ENCODE measurements at regions not wholly inside any gene's neighbourhood (a gene's known extent, or its start where the extent isn't known, plus 50 kb on each side); places are given as distances from the start of the nearest gene placed in this dataset.

DNA sequence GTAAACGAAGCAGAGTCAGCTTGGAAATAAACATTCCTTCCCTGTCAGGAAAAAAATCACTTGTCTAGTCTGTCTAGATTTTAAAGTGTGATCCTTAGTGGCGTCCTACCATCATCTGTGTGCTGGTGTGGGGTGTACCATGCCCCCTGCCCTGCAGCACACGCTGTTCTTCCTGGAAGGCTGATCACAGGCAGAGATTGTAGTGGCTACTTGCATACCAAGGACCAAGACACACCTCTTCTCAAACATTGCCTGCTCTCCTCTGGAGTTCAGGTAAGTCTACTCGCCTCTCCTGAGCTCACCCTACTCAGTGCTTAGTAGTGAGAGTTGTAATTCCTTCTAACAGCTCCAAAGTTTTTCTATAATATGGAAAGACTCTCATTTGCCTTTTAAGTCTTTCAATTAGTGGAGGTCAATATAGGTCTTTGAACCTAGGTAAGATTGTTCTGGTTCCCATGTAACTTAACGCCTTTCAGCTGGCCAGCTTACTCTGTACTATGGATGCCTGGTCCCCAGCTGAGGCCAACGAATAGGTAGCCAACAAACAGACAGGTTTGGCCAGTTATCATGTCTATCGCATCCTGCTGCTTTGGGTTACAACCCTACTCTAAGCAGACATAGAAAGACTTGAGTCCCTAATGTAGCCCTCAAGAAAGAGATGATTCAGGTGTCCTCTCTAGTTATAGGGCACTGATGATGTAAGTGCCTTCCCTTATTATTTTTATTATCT is 55.4 kb downstream of the XCL1 start:
- Histone ChIP-seq H3K27me3 (ENCODE audit: control insufficient read depth, insufficient read depth, low read length) (no peaks in the 10 kb centered on the region), H3K4me3 (ENCODE audit: insufficient read depth, low read depth, low read length) (no peak overlapping the region), H3K36me3 (replicated peaks; ENCODE audit: control insufficient read depth, insufficient read depth, low read length) (no peaks in the 10 kb centered on the region)
- no peak for DNase-seq

DNA sequence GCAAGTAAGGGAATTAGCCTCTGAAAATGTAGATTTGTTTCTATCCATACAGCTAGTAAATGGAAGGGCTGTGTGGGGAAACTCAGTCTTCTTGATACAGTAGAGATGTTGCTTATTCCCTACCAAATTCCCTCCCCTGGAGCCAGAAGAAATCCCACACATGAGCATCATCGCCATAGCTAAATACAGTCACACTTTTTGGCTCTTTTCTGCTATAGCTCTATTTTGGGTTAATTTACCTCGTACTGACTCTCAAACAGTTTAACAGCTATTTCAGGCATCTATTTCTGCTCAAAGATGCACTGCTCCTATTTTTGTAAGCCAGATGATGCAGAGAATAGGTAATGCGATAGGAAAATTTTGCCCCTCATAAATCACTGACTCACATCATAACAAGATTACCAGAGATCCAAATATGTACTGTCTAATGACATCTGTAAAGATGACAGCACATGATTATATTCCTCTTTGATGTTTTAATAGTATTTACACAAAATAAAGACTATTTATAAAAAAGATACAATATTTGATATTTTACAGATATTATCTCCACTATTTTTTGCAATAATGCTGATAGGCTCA is 58.6 kb downstream of the XCL1 start:
- H3K4me3 ChIP-seq (ENCODE audit: insufficient read depth, low read depth, low read length), result no peak overlapping the region
- no peaks in the 10 kb centered on the region for H3K27me3 ChIP-seq (ENCODE audit: control insufficient read depth, insufficient read depth, low read length)
- no peaks in the 10 kb centered on the region for H3K36me3 ChIP-seq (replicated peaks; ENCODE audit: control insufficient read depth, insufficient read depth, low read length)
- DNase-seq, result no peak

- Histone ChIP-seq H3K4me3 (ENCODE audit: insufficient read depth, low read depth, low read length) (no peak overlapping the region), H3K27me3 (ENCODE audit: control insufficient read depth, insufficient read depth, low read length) (no peaks in the 10 kb centered on the region), H3K36me3 (replicated peaks; ENCODE audit: control insufficient read depth, insufficient read depth, low read length) (no peaks in the 10 kb centered on the region)
- no peak for DNase-seq
Observed at GRCh38 chr1:168636200-168636599, 59.8 kb downstream of the XCL1 start.

DNA sequence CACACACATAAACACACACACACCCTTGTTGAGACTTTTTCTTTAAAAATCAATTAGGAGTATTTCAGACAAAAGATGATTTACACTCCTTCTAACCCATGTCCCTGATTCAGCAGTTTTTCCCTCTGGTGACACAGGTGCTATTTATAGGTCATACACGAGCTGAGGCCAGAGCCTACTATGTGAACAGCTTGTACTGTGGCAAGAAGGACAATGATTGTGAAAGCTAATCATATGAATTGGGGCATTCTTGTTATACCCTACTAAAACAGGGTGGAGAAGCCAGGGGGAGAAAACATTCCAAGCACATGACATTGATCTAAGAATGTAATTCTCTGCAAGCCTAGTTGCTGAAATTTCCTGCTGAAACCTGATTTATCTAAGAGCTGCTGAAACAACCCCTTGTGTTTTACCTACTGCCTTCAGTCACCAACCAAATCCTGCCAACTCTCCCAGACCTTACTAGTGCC is 60.3 kb downstream of the XCL1 start:
- Histone ChIP-seq H3K4me3 (ENCODE audit: insufficient read depth, low read depth, low read length) (no peak overlapping the region), H3K27me3 (ENCODE audit: control insufficient read depth, insufficient read depth, low read length) (no peaks in the 10 kb centered on the region), H3K36me3 (replicated peaks; ENCODE audit: control insufficient read depth, insufficient read depth, low read length) (no peaks in the 10 kb centered on the region)
- no peak for DNase-seq

- Histone ChIP-seq H3K4me3 (ENCODE audit: insufficient read depth, low read depth, low read length) (no peak overlapping the region), H3K27me3 (ENCODE audit: control insufficient read depth, insufficient read depth, low read length) (no peaks in the 10 kb centered on the region), H3K36me3 (replicated peaks; ENCODE audit: control insufficient read depth, insufficient read depth, low read length) (no peaks in the 10 kb centered on the region)
- peak; percentile 33 for DNase-seq
Observed at GRCh38 chr1:168637350-168637991, 61.1 kb downstream of the XCL1 start.

- no peaks in the 10 kb centered on the region for H3K36me3 ChIP-seq (replicated peaks; ENCODE audit: control insufficient read depth, insufficient read depth, low read length)
- H3K4me3 ChIP-seq (ENCODE audit: insufficient read depth, low read depth, low read length), result no peak overlapping the region
- H3K27me3 ChIP-seq (ENCODE audit: control insufficient read depth, insufficient read depth, low read length), result no peaks in the 10 kb centered on the region
- no peak for DNase-seq
Observed at GRCh38 chr1:168638884-168639283, 62.5 kb downstream of the XCL1 start.

DNA sequence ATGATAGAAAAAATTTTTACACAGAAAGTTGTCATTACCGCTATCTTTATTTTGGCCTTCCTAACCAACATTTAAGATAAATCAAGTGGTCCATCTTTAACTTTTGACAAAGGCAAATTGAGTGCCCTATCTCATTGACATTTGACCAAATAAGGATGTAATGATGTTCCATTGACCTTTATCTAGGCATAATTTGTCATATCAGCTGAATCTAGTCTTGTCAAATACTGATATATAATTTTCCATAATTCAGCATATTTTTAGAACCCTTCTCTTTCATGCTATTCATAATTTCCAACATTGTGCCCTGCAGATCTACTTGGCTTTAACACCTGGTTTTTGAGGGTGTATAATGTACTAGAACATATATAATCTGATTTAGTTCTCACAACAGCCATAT is 63.8 kb downstream of the XCL1 start:
- H3K36me3 ChIP-seq (replicated peaks; ENCODE audit: control insufficient read depth, insufficient read depth, low read length), result no peaks in the 10 kb centered on the region
- no peaks in the 10 kb centered on the region for H3K27me3 ChIP-seq (ENCODE audit: control insufficient read depth, insufficient read depth, low read length)
- H3K4me3 ChIP-seq (ENCODE audit: insufficient read depth, low read depth, low read length), result no peak overlapping the region
- no peak for DNase-seq

GRCh38 chr1:168640836-168641235 is 64.4 kb downstream of the XCL1 start:
- H3K36me3 ChIP-seq (replicated peaks; ENCODE audit: control insufficient read depth, insufficient read depth, low read length), result no peaks in the 10 kb centered on the region
- DNase-seq, result no peak
- no peaks in the 10 kb centered on the region for H3K27me3 ChIP-seq (ENCODE audit: control insufficient read depth, insufficient read depth, low read length)
- no peak overlapping the region for H3K4me3 ChIP-seq (ENCODE audit: insufficient read depth, low read depth, low read length)

GRCh38 chr1:168643152-168643551 is 66.7 kb downstream of the XCL1 start:
- no peak for DNase-seq
- no peaks in the 10 kb centered on the region for H3K27me3 ChIP-seq (ENCODE audit: control insufficient read depth, insufficient read depth, low read length)
- H3K36me3 ChIP-seq (replicated peaks; ENCODE audit: control insufficient read depth, insufficient read depth, low read length), result no peaks in the 10 kb centered on the region
- no peak overlapping the region for H3K4me3 ChIP-seq (ENCODE audit: insufficient read depth, low read depth, low read length)
